Thyroid gland (tissue), 4 donors: ENCODE measurements at regions not wholly inside any gene's neighbourhood (a gene's known extent, or its start where the extent isn't known, plus 50 kb on each side); places are given as distances from the start of the nearest gene placed in this dataset.

ENCODE experiments used
- DNase-seq, 2 donors: peaks; one replicate each; pipeline ENCODE4 v3.0.0-alpha.2; 2019
- H3K27ac ChIP-seq, 3 donors: fragments of 200-600 bp; sonication (generic); 1 replicate in 2 of 3; 2 replicates in 1 of 3; pipeline ENCODE4 v1.5.1; 2016 to 2019; ENCODE audit warnings: mild to moderate bottlenecking in 1 of 3, moderate library complexity in 1 of 3
- H3K27me3 ChIP-seq: fragments of 200-600 bp; sonication (generic); one replicate; pipeline ENCODE4 v1.5.1; 2019
- H3K36me3 ChIP-seq, 2 donors: fragments of 200-600 bp; sonication (generic); one replicate each; pipeline ENCODE4 v1.5.1; 2016 to 2019
- H3K4me1 ChIP-seq, 2 donors: fragments of 200-600 bp; sonication (generic); one replicate each; pipeline ENCODE4 v1.5.1; 2017 to 2019
- H3K4me3 ChIP-seq, 3 donors: fragments of 200-600 bp; sonication (generic); replicated peaks in 1 of 3; 1 replicate in 2 of 3; 2 replicates in 1 of 3; pipeline ENCODE4 v1.5.1; 2016; ENCODE audit warnings: mild to moderate bottlenecking in 1 of 3
- H3K9me3 ChIP-seq: fragments of 200-600 bp; sonication (generic); one replicate; pipeline ENCODE4 v1.5.1; 2017
- POLR2A ChIP-seq, 2 donors: fragments of 450-650 bp; IDR thresholded peaks; one replicate each; pipeline ENCODE4 v1.6.1; 2017; ENCODE audit warnings: antibody characterized with exemption in 2 of 2, mild to moderate bottlenecking in 2 of 2, moderate library complexity in 1 of 2
- WGBS, 2 donors: methylation state at CpG; one replicate each; pipeline ENCODE4 v1.1.5; 2017; 5-methylcytosine and 5-hydroxymethylcytosine counted together
- intact Hi-C: fragments of 100-400 bp; cut with DNase I; formaldehyde crosslinking; loops from one replicate; pipeline ENCODE4 v1.15.1; 2023
- TF ChIP-seq, protein P1 (sequence below), 6 experiments: fragments of 200-600 bp in 3 of 6; fragments of 450-650 bp in 3 of 6; sonication (generic) in 3 of 6; IDR thresholded peaks; one replicate each; pipeline ENCODE4 v1.5.1; 2016 to 2019; ENCODE audit warnings: antibody characterized with exemption in 6 of 6, mild to moderate bottlenecking in 2 of 6, inconsistent platforms in 1 of 6, moderate library complexity in 1 of 6

- Histone ChIP-seq H3K36me3 (no peaks in the 10 kb centered on the region), H3K27ac (no peak overlapping the region), H3K4me1 (no peaks in the 10 kb centered on the region), H3K27me3 (no peaks in the 10 kb centered on the region), H3K9me3 (no peaks in the 10 kb centered on the region), H3K4me3 (no peak overlapping the region)
- DNase-seq, result no peak
- WGBS, 2 donors, result 56 to 57% methylated on average over 12 of the region's 12 CpGs
- intact Hi-C loops, result no loop called here
- TF ChIP-seq POLR2A (IDR thresholded peaks at IDR 0.05), result no peak
- TF ChIP-seq, protein P1, sequence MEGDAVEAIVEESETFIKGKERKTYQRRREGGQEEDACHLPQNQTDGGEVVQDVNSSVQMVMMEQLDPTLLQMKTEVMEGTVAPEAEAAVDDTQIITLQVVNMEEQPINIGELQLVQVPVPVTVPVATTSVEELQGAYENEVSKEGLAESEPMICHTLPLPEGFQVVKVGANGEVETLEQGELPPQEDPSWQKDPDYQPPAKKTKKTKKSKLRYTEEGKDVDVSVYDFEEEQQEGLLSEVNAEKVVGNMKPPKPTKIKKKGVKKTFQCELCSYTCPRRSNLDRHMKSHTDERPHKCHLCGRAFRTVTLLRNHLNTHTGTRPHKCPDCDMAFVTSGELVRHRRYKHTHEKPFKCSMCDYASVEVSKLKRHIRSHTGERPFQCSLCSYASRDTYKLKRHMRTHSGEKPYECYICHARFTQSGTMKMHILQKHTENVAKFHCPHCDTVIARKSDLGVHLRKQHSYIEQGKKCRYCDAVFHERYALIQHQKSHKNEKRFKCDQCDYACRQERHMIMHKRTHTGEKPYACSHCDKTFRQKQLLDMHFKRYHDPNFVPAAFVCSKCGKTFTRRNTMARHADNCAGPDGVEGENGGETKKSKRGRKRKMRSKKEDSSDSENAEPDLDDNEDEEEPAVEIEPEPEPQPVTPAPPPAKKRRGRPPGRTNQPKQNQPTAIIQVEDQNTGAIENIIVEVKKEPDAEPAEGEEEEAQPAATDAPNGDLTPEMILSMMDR (IDR thresholded peaks at IDR 0.05), result no peak
Measured at GRCh38 chr5:28862137-28862859, 1823.9 kb upstream of the CDH9 start.

DNA sequence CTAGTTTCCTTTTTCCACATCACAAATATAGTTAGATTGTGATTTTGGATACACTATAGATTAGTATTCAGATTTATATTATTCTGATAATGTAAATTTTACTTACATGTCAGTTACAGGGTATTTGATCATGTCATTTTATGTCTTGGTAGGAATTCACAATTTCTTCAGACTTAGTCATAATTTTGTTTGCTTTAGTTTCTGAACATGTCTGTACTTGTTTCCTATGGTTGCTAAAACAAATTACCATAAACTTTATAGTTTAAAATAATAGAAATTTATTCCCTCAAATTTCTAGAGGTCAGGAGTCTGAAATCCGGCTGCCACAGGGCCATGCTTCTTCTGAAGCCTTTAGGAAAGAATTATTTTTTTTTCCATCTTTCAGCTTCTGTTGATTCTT lies 1817.2 kb upstream of the CDH9 start:
- intact Hi-C loops, result no loop called here
- WGBS, 2 donors, result 72 to 83% methylated on average over 1 of the region's 1 CpG
- no peak overlapping the region for H3K27ac ChIP-seq
- no peaks in the 10 kb centered on the region for H3K4me1 ChIP-seq
- no peaks in the 10 kb centered on the region for H3K36me3 ChIP-seq
- no peak overlapping the region for H3K4me3 ChIP-seq
- H3K9me3 ChIP-seq, result no peaks in the 10 kb centered on the region
- H3K27me3 ChIP-seq, result no peaks in the 10 kb centered on the region
- TF ChIP-seq, protein P1 (IDR thresholded peaks at IDR 0.05), result no peak
- TF ChIP-seq POLR2A (IDR thresholded peaks at IDR 0.05), result no peak
- no peak for DNase-seq

DNA sequence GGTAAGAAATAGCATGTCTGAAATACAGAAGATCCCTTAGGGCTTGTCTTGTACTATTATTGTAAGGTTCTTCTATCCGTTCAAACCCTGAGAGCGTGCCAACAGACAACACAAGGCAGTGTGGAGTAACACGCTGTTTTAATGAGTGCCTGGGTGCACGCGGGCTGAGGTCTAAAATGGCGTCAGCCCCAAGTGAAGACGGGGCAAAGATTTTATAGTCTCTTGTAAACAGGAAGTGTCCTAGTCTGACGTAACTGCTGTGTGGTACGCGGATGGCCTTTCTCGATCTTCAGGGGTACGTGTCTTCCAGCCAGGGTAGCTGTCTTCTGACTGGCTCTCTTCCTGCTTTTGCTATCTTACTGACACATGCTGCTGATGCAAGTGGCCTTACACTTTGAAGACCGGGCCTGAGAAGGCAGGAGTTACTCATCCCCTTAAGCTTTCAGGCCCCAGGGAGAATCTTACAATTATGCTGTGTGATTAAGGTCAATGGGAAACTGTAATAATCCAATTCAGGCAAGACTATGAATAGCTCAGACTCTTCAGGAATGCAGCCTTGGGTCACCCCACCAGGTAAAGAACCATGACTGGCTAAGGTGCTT lies 1812.0 kb upstream of the CDH9 start:
- no peak for TF ChIP-seq POLR2A (IDR thresholded peaks at IDR 0.05)
- TF ChIP-seq, protein P1 (IDR thresholded peaks at IDR 0.05), result no peak

GRCh38 chr5:28831042-28831441 lies 1792.7 kb upstream of the CDH9 start:
- Histone ChIP-seq H3K4me1 (no peaks in the 10 kb centered on the region), H3K36me3 (no peaks in the 10 kb centered on the region), H3K4me3 (no peak overlapping the region), H3K27ac (no peak overlapping the region), H3K9me3 (no peaks in the 10 kb centered on the region), H3K27me3 (no peaks in the 10 kb centered on the region)
- TF ChIP-seq, protein P1 (IDR thresholded peaks at IDR 0.05), result no peak
- TF ChIP-seq POLR2A (IDR thresholded peaks at IDR 0.05), result no peak
- intact Hi-C loops, result no loop called here
- 84 to 88% methylated on average over 4 of the region's 4 CpGs for WGBS, 2 donors
- DNase-seq, result no peak

More for the DNA sequence above, 1812.0 kb upstream of the CDH9 start:
- no peak overlapping the region for H3K27ac ChIP-seq
- no peak overlapping the region for H3K4me3 ChIP-seq
- no peaks in the 10 kb centered on the region for H3K9me3 ChIP-seq
- no peaks in the 10 kb centered on the region for H3K27me3 ChIP-seq
- H3K36me3 ChIP-seq, result no peaks in the 10 kb centered on the region
- DNase-seq, result no peak
- 88 to 89% methylated on average over 13 of the region's 13 CpGs for WGBS, 2 donors
- intact Hi-C loops, result no loop called here
- no peaks in the 10 kb centered on the region for H3K4me1 ChIP-seq

DNA sequence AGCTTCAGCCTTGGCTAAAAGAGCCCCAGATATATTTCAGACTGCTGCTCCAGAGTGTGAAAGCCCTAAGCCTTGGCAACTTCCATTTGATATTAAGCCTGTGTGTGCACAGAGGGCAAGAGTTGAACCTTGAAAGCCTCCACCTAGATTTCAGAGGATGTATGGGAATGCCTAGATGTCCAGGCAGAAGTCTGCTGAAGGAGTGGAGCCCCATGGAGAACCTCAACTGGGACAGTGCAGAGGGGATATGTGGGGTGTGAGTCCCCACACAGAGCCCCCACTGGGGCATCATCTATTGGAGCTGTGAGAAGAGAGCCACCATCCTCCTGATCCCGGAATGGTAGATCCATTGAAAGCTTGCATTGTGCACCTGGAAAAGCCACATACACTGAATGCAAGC lies 1784.8 kb upstream of the CDH9 start:
- Histone ChIP-seq H3K4me1 (no peaks in the 10 kb centered on the region), H3K9me3 (no peaks in the 10 kb centered on the region), H3K36me3 (no peaks in the 10 kb centered on the region), H3K27me3 (no peaks in the 10 kb centered on the region), H3K27ac (no peak overlapping the region), H3K4me3 (no peak overlapping the region)
- WGBS, 2 donors, result 88 to 100% methylated on average over 1 of the region's 1 CpG
- DNase-seq, result no peak
- no peak for TF ChIP-seq POLR2A (IDR thresholded peaks at IDR 0.05)
- TF ChIP-seq, protein P1 (IDR thresholded peaks at IDR 0.05), result no peak
- intact Hi-C loops, result no loop called here
